Smooth muscle cell (in vitro differentiated cells): ENCODE measurements at regions not wholly inside any gene's neighbourhood (a gene's known extent, or its start where the extent isn't known, plus 50 kb on each side); places are given as distances from the start of the nearest gene placed in this dataset.

ENCODE experiments used
- DNase-seq: peaks from one replicate; lab custom pipeline; 2025; ENCODE audit not compliant: unreplicated experiment; lab: John Stamatoyannopoulos, UW
- H2AFZ ChIP-seq: fragments of 200-600 bp; sonication (generic); 2 replicates; pipeline ENCODE4 v1.6.0; 2016; ENCODE audit warnings: antibody characterized with exemption, low read depth, mild to moderate bottlenecking
- H3F3A ChIP-seq: fragments of 200-600 bp; sonication (generic); 2 replicates; pipeline ENCODE4 v1.6.0; 2017; ENCODE audit warnings: antibody characterized with exemption, low read depth
- H3K27ac ChIP-seq: fragments of 200-600 bp; sonication (generic); 2 replicates; pipeline ENCODE4 v1.5.1; 2016; ENCODE audit warnings: low read depth, mild to moderate bottlenecking
- H3K27me3 ChIP-seq: fragments of 200-600 bp; sonication (generic); 2 replicates; pipeline ENCODE4 v1.6.1; 2016; ENCODE audit warnings: low read depth, mild to moderate bottlenecking
- H3K36me3 ChIP-seq: fragments of 200-600 bp; sonication (generic); 2 replicates; pipeline ENCODE4 v1.5.1; 2016; ENCODE audit warnings: low read depth
- H3K4me1 ChIP-seq: fragments of 200-600 bp; sonication (generic); 2 replicates; pipeline ENCODE4 v1.5.1; 2016; ENCODE audit warnings: low read depth
- H3K4me2 ChIP-seq: fragments of 200-600 bp; sonication (generic); 2 replicates; pipeline ENCODE4 v1.6.0; 2016; ENCODE audit warnings: mild to moderate bottlenecking
- H3K4me3 ChIP-seq: fragments of 200-600 bp; sonication (generic); 2 replicates; pipeline ENCODE4 v1.5.1; 2016; ENCODE audit warnings: mild to moderate bottlenecking
- H3K79me2 ChIP-seq: fragments of 200-600 bp; sonication (generic); 2 replicates; pipeline ENCODE4 v1.6.0; 2016; ENCODE audit warnings: low read depth, mild to moderate bottlenecking
- H3K9ac ChIP-seq: fragments of 200-600 bp; sonication (generic); 2 replicates; pipeline ENCODE4 v1.6.0; 2016; ENCODE audit warnings: low read depth
- H3K9me3 ChIP-seq: fragments of 200-600 bp; sonication (generic); replicated peaks from 2 replicates; pipeline ENCODE4 v1.5.1; 2016; ENCODE audit warnings: low read depth
- H4K20me1 ChIP-seq: fragments of 200-600 bp; sonication (generic); 2 replicates; pipeline ENCODE4 v1.6.0; 2016; ENCODE audit warnings: low read depth
- WGBS: methylation state at CpG from one replicate; pipeline ENCODE4 v1.1.7; 2016; ENCODE audit warnings: low lambda C conversion rate; 5-methylcytosine and 5-hydroxymethylcytosine counted together
- TF ChIP-seq, protein P1 (sequence below): fragments of 200-600 bp; sonication (generic); IDR thresholded peaks from 2 replicates; pipeline ENCODE4 v1.5.1; 2017; ENCODE audit warnings: borderline replicate concordance, mild to moderate bottlenecking, antibody characterized with exemption; ENCODE audit not compliant: insufficient read depth, poor library complexity, severe bottlenecking

- no peak overlapping the region for H3K4me2 ChIP-seq
- TF ChIP-seq, protein P1, sequence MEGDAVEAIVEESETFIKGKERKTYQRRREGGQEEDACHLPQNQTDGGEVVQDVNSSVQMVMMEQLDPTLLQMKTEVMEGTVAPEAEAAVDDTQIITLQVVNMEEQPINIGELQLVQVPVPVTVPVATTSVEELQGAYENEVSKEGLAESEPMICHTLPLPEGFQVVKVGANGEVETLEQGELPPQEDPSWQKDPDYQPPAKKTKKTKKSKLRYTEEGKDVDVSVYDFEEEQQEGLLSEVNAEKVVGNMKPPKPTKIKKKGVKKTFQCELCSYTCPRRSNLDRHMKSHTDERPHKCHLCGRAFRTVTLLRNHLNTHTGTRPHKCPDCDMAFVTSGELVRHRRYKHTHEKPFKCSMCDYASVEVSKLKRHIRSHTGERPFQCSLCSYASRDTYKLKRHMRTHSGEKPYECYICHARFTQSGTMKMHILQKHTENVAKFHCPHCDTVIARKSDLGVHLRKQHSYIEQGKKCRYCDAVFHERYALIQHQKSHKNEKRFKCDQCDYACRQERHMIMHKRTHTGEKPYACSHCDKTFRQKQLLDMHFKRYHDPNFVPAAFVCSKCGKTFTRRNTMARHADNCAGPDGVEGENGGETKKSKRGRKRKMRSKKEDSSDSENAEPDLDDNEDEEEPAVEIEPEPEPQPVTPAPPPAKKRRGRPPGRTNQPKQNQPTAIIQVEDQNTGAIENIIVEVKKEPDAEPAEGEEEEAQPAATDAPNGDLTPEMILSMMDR = no peak
Measured at GRCh38 chr9:81072758-81073157, 616.6 kb downstream of the TLE1 start.

GRCh38 chr9:81071108-81071507 lies 618.2 kb downstream of the TLE1 start:
- Histone ChIP-seq H3K79me2 (no peaks in the 10 kb centered on the region), H3K9ac (no peak overlapping the region), H3K27me3 (no peaks in the 10 kb centered on the region), H3K9me3 (no peaks in the 10 kb centered on the region), H2AFZ (no peak overlapping the region), H3K4me3 (no peak overlapping the region), H3K4me1 (no peaks in the 10 kb centered on the region), H3K36me3 (no peaks in the 10 kb centered on the region), H3F3A (no peaks in the 10 kb centered on the region), H3K4me2 (no peak overlapping the region), H3K27ac (no peak overlapping the region), H4K20me1 (no peaks in the 10 kb centered on the region)
- 36% methylated on average over 2 of the region's 2 CpGs for WGBS
- TF ChIP-seq, protein P1 = no peak
- DNase-seq = no peak

More at GRCh38 chr9:81072758-81073157, 616.6 kb downstream of the TLE1 start:
- Histone ChIP-seq H4K20me1 (no peaks in the 10 kb centered on the region), H3K79me2 (no peaks in the 10 kb centered on the region), H3F3A (no peaks in the 10 kb centered on the region), H3K4me3 (no peak overlapping the region), H3K27me3 (no peaks in the 10 kb centered on the region), H3K36me3 (no peaks in the 10 kb centered on the region), H3K9ac (no peak overlapping the region), H3K9me3 (no peaks in the 10 kb centered on the region), H3K4me1 (no peaks in the 10 kb centered on the region), H3K27ac (no peak overlapping the region), H2AFZ (no peak overlapping the region)
- 100% methylated on average over 2 of the region's 2 CpGs for WGBS
- no peak for DNase-seq

- Histone ChIP-seq H2AFZ (no peak overlapping the region), H3K4me1 (no peaks in the 10 kb centered on the region), H3K79me2 (no peaks in the 10 kb centered on the region), H3K36me3 (no peaks in the 10 kb centered on the region), H3K27ac (no peak overlapping the region), H3K9ac (no peak overlapping the region), H3K4me2 (no peak overlapping the region), H3F3A (no peaks in the 10 kb centered on the region), H3K27me3 (no peaks in the 10 kb centered on the region), H3K4me3 (no peak overlapping the region), H4K20me1 (no peaks in the 10 kb centered on the region), H3K9me3 (no peaks in the 10 kb centered on the region)
- TF ChIP-seq, protein P1 = no peak
- WGBS = 56% methylated on average over 9 of the region's 9 CpGs
- no peak for DNase-seq
Measured at GRCh38 chr9:81070689-81071088, 618.7 kb downstream of the TLE1 start.

DNA sequence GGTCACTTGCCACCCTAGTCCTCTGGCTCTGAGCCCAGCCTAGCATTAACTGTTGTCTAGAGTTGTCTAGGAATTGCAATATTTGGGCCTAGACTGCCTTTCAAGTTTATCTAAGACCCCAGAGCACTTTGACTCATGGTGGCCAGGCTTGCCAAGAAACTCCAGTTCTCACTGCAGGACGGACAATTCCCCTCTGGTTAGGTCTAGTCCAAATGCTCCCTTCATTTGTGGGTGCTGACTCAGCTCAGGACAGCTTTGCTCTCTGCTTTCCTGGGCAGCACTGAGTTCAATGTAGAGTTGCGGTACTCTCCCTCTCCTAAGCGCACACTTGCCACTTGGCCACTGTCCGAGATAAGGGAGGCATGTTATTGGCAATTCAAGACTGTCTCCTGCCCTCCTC lies 619.4 kb downstream of the TLE1 start:
- Histone ChIP-seq H3K4me2 (no peak overlapping the region), H3K4me3 (no peak overlapping the region), H3K27me3 (no peaks in the 10 kb centered on the region), H3K4me1 (no peaks in the 10 kb centered on the region), H3F3A (no peaks in the 10 kb centered on the region), H3K27ac (no peak overlapping the region), H3K36me3 (no peaks in the 10 kb centered on the region), H3K9me3 (no peaks in the 10 kb centered on the region), H3K9ac (no peak overlapping the region), H3K79me2 (no peaks in the 10 kb centered on the region), H4K20me1 (no peaks in the 10 kb centered on the region), H2AFZ (no peak overlapping the region)
- no peak for DNase-seq
- 87% methylated on average over 4 of the region's 4 CpGs for WGBS
- TF ChIP-seq, protein P1 = no peak
